Smooth muscle cell (in vitro differentiated cells): ENCODE measurements at regions not wholly inside any gene's neighbourhood (a gene's known extent, or its start where the extent isn't known, plus 50 kb on each side); places are given as distances from the start of the nearest gene placed in this dataset. TPM values are rescaled to one million over a fixed set of nuclear protein-coding genes. Genes with fewer than 3 reads are reported as not detected.
"Not testable (repeated sequence)": the region's sequence is repeated elsewhere in the genome, so short reads cannot be mapped to it uniquely, and the experiment has no call there.

Experiments
- DNase-seq: peaks from one replicate; lab custom pipeline; 2025; ENCODE audit not compliant: unreplicated experiment; lab: John Stamatoyannopoulos, UW
- H2AFZ ChIP-seq: fragments of 200-600 bp; sonication (generic); 2 replicates; pipeline ENCODE4 v1.6.0; 2016; ENCODE audit warnings: antibody characterized with exemption, low read depth, mild to moderate bottlenecking
- H3F3A ChIP-seq: fragments of 200-600 bp; sonication (generic); 2 replicates; pipeline ENCODE4 v1.6.0; 2017; ENCODE audit warnings: antibody characterized with exemption, low read depth
- H3K27ac ChIP-seq: fragments of 200-600 bp; sonication (generic); 2 replicates; pipeline ENCODE4 v1.5.1; 2016; ENCODE audit warnings: low read depth, mild to moderate bottlenecking
- H3K27me3 ChIP-seq: fragments of 200-600 bp; sonication (generic); 2 replicates; pipeline ENCODE4 v1.6.1; 2016; ENCODE audit warnings: low read depth, mild to moderate bottlenecking
- H3K36me3 ChIP-seq: fragments of 200-600 bp; sonication (generic); 2 replicates; pipeline ENCODE4 v1.5.1; 2016; ENCODE audit warnings: low read depth
- H3K4me1 ChIP-seq: fragments of 200-600 bp; sonication (generic); 2 replicates; pipeline ENCODE4 v1.5.1; 2016; ENCODE audit warnings: low read depth
- H3K4me2 ChIP-seq: fragments of 200-600 bp; sonication (generic); 2 replicates; pipeline ENCODE4 v1.6.0; 2016; ENCODE audit warnings: mild to moderate bottlenecking
- H3K4me3 ChIP-seq: fragments of 200-600 bp; sonication (generic); 2 replicates; pipeline ENCODE4 v1.5.1; 2016; ENCODE audit warnings: mild to moderate bottlenecking
- H3K79me2 ChIP-seq: fragments of 200-600 bp; sonication (generic); 2 replicates; pipeline ENCODE4 v1.6.0; 2016; ENCODE audit warnings: low read depth, mild to moderate bottlenecking
- H3K9ac ChIP-seq: fragments of 200-600 bp; sonication (generic); 2 replicates; pipeline ENCODE4 v1.6.0; 2016; ENCODE audit warnings: low read depth
- H3K9me3 ChIP-seq: fragments of 200-600 bp; sonication (generic); replicated peaks from 2 replicates; pipeline ENCODE4 v1.5.1; 2016; ENCODE audit warnings: low read depth
- H4K20me1 ChIP-seq: fragments of 200-600 bp; sonication (generic); 2 replicates; pipeline ENCODE4 v1.6.0; 2016; ENCODE audit warnings: low read depth
- WGBS: methylation state at CpG from one replicate; pipeline ENCODE4 v1.1.7; 2016; ENCODE audit warnings: low lambda C conversion rate; 5-methylcytosine and 5-hydroxymethylcytosine counted together
- small RNA-seq: library from RNA; depleted of rRNA; stranded (forward); fragments of <200 nt; gene quantifications from one replicate; pipeline ENCODE3, GENCODE V24; 2014
- TF ChIP-seq, protein P1 (sequence below): fragments of 200-600 bp; sonication (generic); IDR thresholded peaks from 2 replicates; pipeline ENCODE4 v1.5.1; 2017; ENCODE audit warnings: borderline replicate concordance, mild to moderate bottlenecking, antibody characterized with exemption; ENCODE audit not compliant: insufficient read depth, poor library complexity, severe bottlenecking

DNA sequence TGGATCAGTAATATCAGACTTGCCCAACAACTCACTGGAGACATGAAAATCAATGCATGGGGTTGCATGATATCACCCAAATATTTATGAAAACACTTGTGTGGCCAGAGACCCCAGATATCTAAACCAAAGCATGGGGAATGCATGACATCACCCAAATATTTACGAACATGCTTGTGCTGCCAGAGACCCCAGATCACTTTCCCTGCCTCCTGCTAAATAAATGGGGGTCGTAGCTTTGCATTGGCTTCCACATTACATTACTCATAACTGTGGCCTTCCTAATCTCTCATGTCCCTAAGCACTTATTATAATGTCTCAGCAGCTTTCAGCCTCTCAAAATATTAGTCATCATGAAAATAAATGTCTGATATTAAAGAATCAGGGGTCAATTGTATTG is 838.0 kb upstream of the DEFB115 start:
- 49% methylated on average over 2 of the region's 2 CpGs for WGBS
- H3F3A ChIP-seq: no peaks in the 10 kb centered on the region

DNA sequence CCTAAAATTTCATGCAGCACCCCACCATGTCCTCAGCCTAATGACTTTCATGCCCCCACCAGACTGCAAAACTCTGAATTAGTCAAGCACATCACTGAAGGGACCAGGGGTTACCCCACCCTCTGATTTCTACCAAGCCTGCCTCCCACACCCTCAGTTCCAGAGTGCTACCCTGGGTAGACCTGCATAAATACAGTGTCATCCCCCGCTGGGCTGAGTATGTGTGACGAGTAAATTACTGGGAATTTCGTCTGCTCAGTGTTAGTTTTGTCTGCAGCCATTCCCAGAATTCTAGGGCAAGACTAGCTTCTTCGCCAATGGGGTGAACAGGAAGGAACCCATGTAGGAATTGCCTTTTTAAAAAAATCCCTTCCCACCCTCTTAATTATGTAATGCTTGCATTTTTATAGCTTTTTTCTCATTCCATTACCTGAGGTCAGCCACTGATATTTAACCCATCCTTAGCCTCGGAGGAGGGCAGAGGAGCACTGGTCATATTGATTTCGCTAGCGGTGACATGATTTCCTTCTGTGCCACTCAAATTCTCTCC is 837.5 kb upstream of the DEFB115 start:
- 57% methylated on average over 7 of the region's 7 CpGs for WGBS
- H3K9ac ChIP-seq, H3K79me2 ChIP-seq, H3K4me2 ChIP-seq, H3K4me1 ChIP-seq, DNase-seq, H3K27me3 ChIP-seq, H3F3A ChIP-seq, H3K27ac ChIP-seq, H3K36me3 ChIP-seq, H4K20me1 ChIP-seq, H3K9me3 ChIP-seq, H3K4me3 ChIP-seq, H2AFZ ChIP-seq: not testable (repeated sequence)

More for the DNA sequence above, 838.0 kb upstream of the DEFB115 start:
- H3K4me1 ChIP-seq: no peaks in the 10 kb centered on the region
- no peak for DNase-seq
- no peak overlapping the region for H2AFZ ChIP-seq
- no peak overlapping the region for H3K4me3 ChIP-seq
- H3K79me2 ChIP-seq: no peaks in the 10 kb centered on the region
- H3K36me3 ChIP-seq: no peaks in the 10 kb centered on the region
- H4K20me1 ChIP-seq: no peaks in the 10 kb centered on the region
- TF ChIP-seq, protein P1, sequence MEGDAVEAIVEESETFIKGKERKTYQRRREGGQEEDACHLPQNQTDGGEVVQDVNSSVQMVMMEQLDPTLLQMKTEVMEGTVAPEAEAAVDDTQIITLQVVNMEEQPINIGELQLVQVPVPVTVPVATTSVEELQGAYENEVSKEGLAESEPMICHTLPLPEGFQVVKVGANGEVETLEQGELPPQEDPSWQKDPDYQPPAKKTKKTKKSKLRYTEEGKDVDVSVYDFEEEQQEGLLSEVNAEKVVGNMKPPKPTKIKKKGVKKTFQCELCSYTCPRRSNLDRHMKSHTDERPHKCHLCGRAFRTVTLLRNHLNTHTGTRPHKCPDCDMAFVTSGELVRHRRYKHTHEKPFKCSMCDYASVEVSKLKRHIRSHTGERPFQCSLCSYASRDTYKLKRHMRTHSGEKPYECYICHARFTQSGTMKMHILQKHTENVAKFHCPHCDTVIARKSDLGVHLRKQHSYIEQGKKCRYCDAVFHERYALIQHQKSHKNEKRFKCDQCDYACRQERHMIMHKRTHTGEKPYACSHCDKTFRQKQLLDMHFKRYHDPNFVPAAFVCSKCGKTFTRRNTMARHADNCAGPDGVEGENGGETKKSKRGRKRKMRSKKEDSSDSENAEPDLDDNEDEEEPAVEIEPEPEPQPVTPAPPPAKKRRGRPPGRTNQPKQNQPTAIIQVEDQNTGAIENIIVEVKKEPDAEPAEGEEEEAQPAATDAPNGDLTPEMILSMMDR: no peak
- H3K9ac ChIP-seq: no peak overlapping the region
- no peaks in the 10 kb centered on the region for H3K27me3 ChIP-seq
- no peak overlapping the region for H3K27ac ChIP-seq
- no peak overlapping the region for H3K4me2 ChIP-seq
- no peaks in the 10 kb centered on the region for H3K9me3 ChIP-seq

Small RNAs in the stretch of these regions (small RNA-seq; reads per million reads assigned to genes)
- not detected for gene CFTRP3
- gene MLLT10P1: not detected
- gene RF00019: not detected
